MM.1S (cell line): ENCODE measurements at regions not wholly inside any gene's neighbourhood (a gene's known extent, or its start where the extent isn't known, plus 50 kb on each side); places are given as distances from the start of the nearest gene placed in this dataset.

ENCODE experiments used
- CTCF ChIP-seq: fragments of 300-600 bp; sonication (generic); IDR thresholded peaks from 2 replicates; pipeline ENCODE4 v1.5.1; 2016; ENCODE audit warnings: antibody characterized with exemption, low read length, mixed read lengths
- EZH2 ChIP-seq: fragments of 300-600 bp; sonication (generic); optimal IDR thresholded peaks from 2 replicates; pipeline ENCODE3; 2017; ENCODE audit warnings: low read depth, mild to moderate bottlenecking, antibody characterized with exemption, low read length, mixed read lengths
- EZH2phosphoT487 ChIP-seq: fragments of 300-600 bp; sonication (generic); IDR thresholded peaks from 2 replicates; pipeline ENCODE4 v1.6.1; 2018; ENCODE audit warnings: antibody characterized with exemption, low read length

GRCh38 chr13:99703908-99704307 lies 202.6 kb downstream of the TM9SF2 start:
- no peak for TF ChIP-seq EZH2
- no peak for TF ChIP-seq CTCF
- no peak for TF ChIP-seq EZH2phosphoT487
